ENCODE measurements at regions not wholly inside any gene's neighbourhood (a gene's known extent, or its start where the extent isn't known, plus 50 kb on each side); places are given as distances from the start of the nearest gene placed in this dataset.

GRCh38 chr4:101420661-101421060 is 73.3 kb upstream of the PPP3CA start:
- no peaks in the 10 kb centered on the region for H3K36me3 ChIP-seq (ENCODE audit: control insufficient read depth, insufficient read depth, low read length)
- H2AFZ ChIP-seq (ENCODE audit: low read length): no peak overlapping the region

DNA sequence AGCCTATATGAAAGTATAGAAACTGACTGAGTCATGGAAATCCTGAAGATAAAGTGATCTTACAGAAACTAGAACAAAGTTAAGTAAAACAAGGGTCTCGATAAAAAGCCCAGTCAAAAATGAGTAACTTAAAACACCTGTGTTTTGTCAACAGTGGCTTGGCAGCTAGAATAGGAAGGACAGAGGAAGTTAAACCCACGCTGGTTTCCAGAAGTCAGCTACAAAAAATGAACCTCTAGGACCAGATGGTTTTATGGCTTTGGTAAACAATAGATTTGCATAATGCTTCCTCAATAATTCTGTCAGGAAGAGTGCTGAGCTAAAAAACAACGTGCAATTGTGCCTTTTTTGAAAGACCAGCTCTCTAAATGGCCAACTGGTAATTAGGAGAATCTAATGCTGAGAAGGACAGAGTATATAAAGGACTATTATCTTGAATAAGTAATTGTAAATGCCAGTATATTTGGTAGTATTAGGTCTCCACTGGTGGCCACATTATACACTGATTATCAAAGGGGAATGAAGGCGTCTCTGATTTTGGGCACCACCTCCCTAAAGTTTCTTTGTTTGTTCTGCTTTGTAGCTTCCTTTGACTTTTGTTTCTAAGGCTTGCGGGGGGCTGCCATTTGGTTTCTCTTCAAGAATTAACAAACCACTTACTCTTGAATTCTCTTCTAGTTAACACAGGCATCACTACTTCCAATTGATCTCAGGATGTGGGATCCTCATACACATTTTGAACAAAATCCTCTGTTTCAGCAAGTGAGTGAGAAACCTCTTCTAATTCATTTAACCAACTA is 72.2 kb upstream of the PPP3CA start:
- H3K27me3 ChIP-seq (ENCODE audit: control insufficient read depth, insufficient read depth, low read length): no peaks in the 10 kb centered on the region
- no peak overlapping the region for H3K4me2 ChIP-seq (ENCODE audit: extremely low read depth, insufficient read depth, low read length)
- no peaks in the 10 kb centered on the region for H3K79me2 ChIP-seq (ENCODE audit: control insufficient read depth, insufficient read depth, low read length)
- no peaks in the 10 kb centered on the region for H3K9me3 ChIP-seq (ENCODE audit: control insufficient read depth, insufficient read depth, low read depth, low read length)
- TF ChIP-seq EZH2 (IDR thresholded peaks at IDR 0.05; ENCODE audit: low read length, missing control alignments) (no peak), CTCF (conservative IDR thresholded peaks at IDR 0.05 in 1 of 2, IDR thresholded peaks at IDR 0.05 in 1 of 2; ENCODE audit: low read depth in 1 of 2, low read length in 2 of 2) (no peak)
- H3K4me3 ChIP-seq (replicated peaks in 1 of 4; ENCODE audit: control extremely low read depth in 1 of 4, insufficient read depth in 1 of 4, low read depth in 3 of 4, low read length in 4 of 4): no peak overlapping the region
- no peaks in the 10 kb centered on the region for H3K36me3 ChIP-seq (ENCODE audit: control insufficient read depth, insufficient read depth, low read length)
- no peak overlapping the region for H3K27ac ChIP-seq (ENCODE audit: insufficient read depth, low read length)
- peak; percentile 46 to 78 for DNase-seq (ENCODE audit: low read depth in 2 of 2)
- no peaks in the 10 kb centered on the region for H4K20me1 ChIP-seq (ENCODE audit: control insufficient read depth, extremely low read depth, insufficient read depth, low read length)
- no peak overlapping the region for H3K9ac ChIP-seq (ENCODE audit: insufficient read depth, low read length)
- no peaks in the 10 kb centered on the region for H3K4me1 ChIP-seq (ENCODE audit: control insufficient read depth, extremely low read depth, insufficient read depth, low read length)
- no peak overlapping the region for H2AFZ ChIP-seq (ENCODE audit: low read length)

More at GRCh38 chr4:101420661-101421060, 73.3 kb upstream of the PPP3CA start:
- Histone ChIP-seq H3K27me3 (ENCODE audit: control insufficient read depth, insufficient read depth, low read length) (no peaks in the 10 kb centered on the region), H3K27ac (ENCODE audit: insufficient read depth, low read length) (no peak overlapping the region), H3K79me2 (ENCODE audit: control insufficient read depth, insufficient read depth, low read length) (no peaks in the 10 kb centered on the region), H4K20me1 (ENCODE audit: control insufficient read depth, extremely low read depth, insufficient read depth, low read length) (no peaks in the 10 kb centered on the region), H3K9ac (ENCODE audit: insufficient read depth, low read length) (no peak overlapping the region), H3K4me1 (ENCODE audit: control insufficient read depth, extremely low read depth, insufficient read depth, low read length) (no peaks in the 10 kb centered on the region), H3K4me3 (replicated peaks in 1 of 4; ENCODE audit: control extremely low read depth in 1 of 4, insufficient read depth in 1 of 4, low read depth in 3 of 4, low read length in 4 of 4) (no peak overlapping the region), H3K9me3 (ENCODE audit: control insufficient read depth, insufficient read depth, low read depth, low read length) (no peaks in the 10 kb centered on the region), H3K4me2 (ENCODE audit: extremely low read depth, insufficient read depth, low read length) (no peak overlapping the region)
- TF ChIP-seq CTCF (conservative IDR thresholded peaks at IDR 0.05 in 1 of 2, IDR thresholded peaks at IDR 0.05 in 1 of 2; ENCODE audit: low read depth in 1 of 2, low read length in 2 of 2): no peak
- no peak for TF ChIP-seq EZH2 (IDR thresholded peaks at IDR 0.05; ENCODE audit: low read length, missing control alignments)
- peak; percentile 6 to 16 for DNase-seq (ENCODE audit: low read depth in 2 of 2)

GRCh38 chr4:101418466-101418865 is 71.1 kb upstream of the PPP3CA start:
- H3K4me3 ChIP-seq (replicated peaks in 1 of 4; ENCODE audit: control extremely low read depth in 1 of 4, insufficient read depth in 1 of 4, low read depth in 3 of 4, low read length in 4 of 4): no peak overlapping the region
- TF ChIP-seq EZH2 (IDR thresholded peaks at IDR 0.05; ENCODE audit: low read length, missing control alignments) (no peak), CTCF (conservative IDR thresholded peaks at IDR 0.05 in 1 of 2, IDR thresholded peaks at IDR 0.05 in 1 of 2; ENCODE audit: low read depth in 1 of 2, low read length in 2 of 2) (no peak)
- no peaks in the 10 kb centered on the region for H3K4me1 ChIP-seq (ENCODE audit: control insufficient read depth, extremely low read depth, insufficient read depth, low read length)
- H3K9ac ChIP-seq (ENCODE audit: insufficient read depth, low read length): no peak overlapping the region
- no peaks in the 10 kb centered on the region for H3K9me3 ChIP-seq (ENCODE audit: control insufficient read depth, insufficient read depth, low read depth, low read length)
- no peak overlapping the region for H3K27ac ChIP-seq (ENCODE audit: insufficient read depth, low read length)
- H3K36me3 ChIP-seq (ENCODE audit: control insufficient read depth, insufficient read depth, low read length): no peaks in the 10 kb centered on the region
- no peaks in the 10 kb centered on the region for H3K27me3 ChIP-seq (ENCODE audit: control insufficient read depth, insufficient read depth, low read length)
- DNase-seq (ENCODE audit: low read depth in 2 of 2): no peak
- H3K79me2 ChIP-seq (ENCODE audit: control insufficient read depth, insufficient read depth, low read length): no peaks in the 10 kb centered on the region
- H3K4me2 ChIP-seq (ENCODE audit: extremely low read depth, insufficient read depth, low read length): no peak overlapping the region
- no peaks in the 10 kb centered on the region for H4K20me1 ChIP-seq (ENCODE audit: control insufficient read depth, extremely low read depth, insufficient read depth, low read length)
- no peak overlapping the region for H2AFZ ChIP-seq (ENCODE audit: low read length)
